HG03064 (cell line): ENCODE measurements at regions not wholly inside any gene's neighbourhood (a gene's known extent, or its start where the extent isn't known, plus 50 kb on each side); places are given as distances from the start of the nearest gene placed in this dataset.

Experiments
- ATAC-seq: cut with Tn5 transposase; IDR thresholded peaks from one replicate; pipeline ENCODE4 v1.9.1; 2021; ENCODE audit warnings: low read depth; ENCODE audit not compliant: unreplicated experiment

DNA sequence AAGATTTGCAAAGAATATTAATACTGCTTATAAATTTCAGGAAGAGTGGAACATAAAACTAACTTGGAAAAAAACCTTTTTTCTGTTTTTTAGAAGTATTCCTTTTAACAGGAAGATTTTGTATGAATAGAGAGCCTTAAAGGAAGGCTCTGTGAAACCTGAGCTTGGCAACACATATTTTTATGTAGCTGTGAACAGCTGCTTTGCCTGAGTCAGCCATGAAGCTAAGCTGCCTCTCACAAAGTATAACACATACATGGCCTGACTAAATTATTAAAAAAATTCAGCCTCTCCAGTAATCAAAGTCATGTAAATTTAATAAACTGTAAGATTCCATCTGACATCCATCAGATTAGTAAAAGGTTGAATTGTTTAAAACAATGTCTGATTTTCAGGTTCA is 547.5 kb downstream of the ELAVL2 start:
- ATAC-seq = no peak

DNA sequence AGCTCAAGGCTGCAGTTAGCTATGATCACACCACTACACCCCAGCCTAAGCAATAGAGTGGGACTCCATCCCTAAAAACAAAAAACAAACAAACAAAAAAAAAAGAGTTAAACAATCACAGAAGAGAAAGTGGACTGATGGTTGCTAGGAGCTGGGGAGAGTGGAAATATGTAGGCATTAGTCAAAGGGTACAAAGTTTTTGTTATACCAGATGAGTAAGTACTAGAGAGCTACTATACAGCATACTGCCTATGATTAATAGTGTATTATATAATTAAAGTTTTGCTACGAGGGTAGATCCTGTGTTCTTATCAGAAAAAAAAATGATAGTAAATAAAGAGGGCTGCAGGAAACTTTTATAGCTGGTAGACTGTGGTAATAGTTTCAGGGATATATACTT is 538.6 kb downstream of the ELAVL2 start:
- ATAC-seq = no peak

DNA sequence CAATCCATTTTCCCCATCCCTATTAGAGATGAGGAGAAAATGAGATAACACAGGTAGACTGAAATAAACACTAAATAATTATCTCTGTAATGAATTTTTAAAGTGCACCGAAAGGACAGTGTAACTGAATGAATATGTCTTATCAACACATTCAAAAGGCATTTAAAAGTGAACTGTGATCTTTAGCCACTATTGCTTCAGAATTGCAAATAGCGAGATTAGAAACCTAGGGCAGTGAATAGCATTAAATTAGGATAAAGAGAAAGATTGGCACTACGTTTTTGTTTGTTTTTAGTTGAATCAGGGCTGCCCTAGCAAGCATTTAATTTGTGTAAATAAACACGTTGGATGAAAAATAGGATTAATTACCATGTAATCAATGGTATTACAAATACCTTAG is 537.5 kb downstream of the ELAVL2 start:
- no peak for ATAC-seq

DNA sequence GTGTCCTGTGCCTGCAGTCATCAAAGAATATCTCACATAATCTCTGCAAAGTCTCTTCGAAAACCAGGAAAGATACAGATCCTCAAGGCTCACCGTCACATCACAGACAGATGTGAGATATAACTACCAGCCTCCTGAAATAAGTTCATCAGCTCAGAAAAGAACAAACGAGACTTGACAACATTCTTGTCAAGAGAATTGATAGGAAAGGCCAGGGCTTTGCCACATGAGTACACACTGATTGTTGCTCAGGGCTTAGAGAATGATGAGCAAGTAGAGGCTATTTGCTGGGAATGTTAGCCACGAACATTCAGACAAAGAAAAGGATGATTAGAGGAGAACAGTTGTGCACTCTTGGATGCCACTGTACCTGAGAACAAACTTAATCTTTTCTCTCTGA is 535.1 kb downstream of the ELAVL2 start:
- no peak for ATAC-seq

DNA sequence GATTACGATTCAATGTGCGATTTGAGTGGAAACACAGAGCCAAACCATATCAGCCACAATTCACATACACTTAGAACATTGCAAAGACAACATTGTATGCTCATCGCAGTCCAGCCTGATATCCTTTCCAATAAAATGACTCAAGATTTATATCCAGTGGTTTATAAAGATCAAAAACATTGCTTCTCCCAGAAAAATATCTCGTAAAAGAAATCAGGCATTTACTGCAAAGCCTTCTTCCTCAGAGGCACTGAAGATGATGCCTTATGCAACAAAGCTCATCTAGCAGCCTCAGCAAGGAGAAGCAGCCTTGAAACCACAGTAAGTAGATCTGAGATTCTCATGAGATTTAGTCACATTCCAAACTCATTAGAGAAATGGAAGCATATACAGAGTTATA is 523.8 kb downstream of the ELAVL2 start:
- no peak for ATAC-seq

DNA sequence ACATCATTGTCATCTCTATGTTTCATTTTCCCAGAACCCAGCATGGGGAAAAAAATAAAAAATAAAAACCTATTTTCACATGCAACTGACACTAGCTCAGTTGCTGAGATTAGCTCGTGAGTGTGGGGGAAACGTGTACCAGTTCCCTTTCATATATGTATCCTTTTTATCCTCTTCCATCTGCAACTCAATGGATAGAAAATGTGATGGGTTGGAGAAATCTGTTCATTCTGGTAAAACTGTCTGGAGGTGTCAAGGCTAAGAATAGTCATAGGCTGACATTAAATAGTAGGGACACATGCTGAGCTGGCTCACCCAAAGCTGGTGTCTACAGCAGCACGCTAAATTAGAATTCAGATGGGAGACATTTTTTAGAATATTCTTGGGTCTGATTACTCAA is 519.3 kb downstream of the ELAVL2 start:
- no peak for ATAC-seq

DNA sequence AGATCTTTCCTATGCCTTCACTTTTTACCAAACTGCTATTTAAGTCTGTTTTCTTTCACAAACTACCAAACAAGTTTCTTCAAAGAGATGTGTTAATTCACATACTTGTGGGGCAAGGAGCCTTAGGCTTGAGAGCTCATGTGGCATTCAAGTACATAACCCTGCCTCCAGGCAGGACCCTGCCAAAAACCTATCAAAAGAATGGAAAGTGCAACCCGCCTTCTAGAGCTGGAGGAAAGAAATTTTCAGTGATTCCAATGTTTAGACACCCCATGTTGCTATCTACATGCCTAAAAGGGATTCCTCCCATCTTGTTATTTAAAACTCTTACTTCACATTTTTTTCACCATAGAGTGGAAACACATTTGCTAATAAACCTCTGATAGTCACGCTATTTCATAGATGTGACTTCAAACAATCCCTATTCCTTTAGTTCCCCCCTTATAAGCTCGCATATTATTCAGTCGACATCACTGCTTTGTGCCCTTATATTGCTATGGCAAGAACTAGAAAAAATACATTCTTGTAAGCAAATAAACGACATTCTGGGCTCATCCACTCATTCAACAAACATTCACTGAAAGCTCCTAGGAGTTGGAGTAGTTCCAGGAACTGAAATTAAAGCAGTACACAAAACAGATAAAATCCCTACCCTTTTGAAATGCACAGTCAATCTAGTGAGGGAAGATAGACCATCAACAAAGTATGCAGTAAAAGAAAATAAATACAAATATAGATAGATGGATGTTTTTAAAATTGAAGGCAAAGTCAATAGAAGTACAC is 518.1 kb downstream of the ELAVL2 start:
- no peak for ATAC-seq

DNA sequence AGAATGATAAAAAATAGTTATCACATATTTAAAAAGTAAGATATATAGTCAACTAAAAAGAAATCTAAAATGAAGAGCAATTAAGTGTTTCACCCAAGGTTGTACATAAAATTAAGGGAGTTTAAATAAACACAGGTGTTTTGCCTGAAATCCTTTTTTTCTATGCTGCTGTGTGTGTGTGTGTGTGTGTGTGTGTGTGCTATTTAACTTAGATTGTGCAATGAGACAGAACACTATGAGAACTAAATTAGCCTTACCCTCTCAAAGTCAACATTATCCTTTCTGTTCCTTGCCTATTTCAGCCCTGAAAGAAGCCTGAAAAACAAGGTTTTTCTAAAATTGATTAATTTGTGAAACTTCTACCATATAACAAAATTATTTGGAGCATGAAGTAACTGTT is 516.2 kb downstream of the ELAVL2 start:
- no peak for ATAC-seq

DNA sequence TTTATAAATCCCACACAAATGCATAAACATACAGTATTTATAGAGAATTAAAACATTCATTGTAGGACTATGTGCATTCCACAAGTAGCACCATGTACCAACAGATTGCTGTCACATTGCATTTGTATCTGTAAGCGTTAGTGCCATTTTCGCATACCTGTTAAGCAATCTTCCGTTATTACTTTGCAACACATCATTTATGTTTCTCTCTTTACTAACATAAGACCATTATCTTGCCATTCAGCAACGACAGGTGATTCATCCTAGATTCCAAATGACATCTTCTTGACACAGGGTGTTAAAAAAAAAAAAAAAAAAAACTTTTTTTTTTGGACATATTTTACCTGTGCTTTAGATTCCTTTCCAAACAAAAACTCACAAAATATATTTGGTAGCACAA is 511.8 kb downstream of the ELAVL2 start:
- ATAC-seq = no peak

DNA sequence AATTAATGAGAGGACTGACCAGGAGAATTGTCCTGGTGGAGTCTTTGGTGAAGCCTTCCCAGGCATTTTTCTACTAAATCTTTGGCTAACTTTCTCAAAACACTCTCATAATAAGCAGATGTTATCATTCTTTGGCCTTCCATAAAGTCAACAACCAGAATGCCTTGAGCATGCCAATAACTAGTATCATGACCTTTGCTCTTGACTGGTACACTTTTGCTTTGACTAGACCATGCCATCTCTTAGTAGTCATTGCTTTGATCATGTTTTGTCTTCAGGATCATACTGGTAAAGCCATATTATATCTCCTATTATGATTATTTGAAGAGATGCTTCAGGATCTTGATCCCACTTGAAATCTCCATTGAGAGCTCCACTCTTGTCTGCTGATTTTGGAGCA is 506.9 kb downstream of the ELAVL2 start:
- no peak for ATAC-seq

DNA sequence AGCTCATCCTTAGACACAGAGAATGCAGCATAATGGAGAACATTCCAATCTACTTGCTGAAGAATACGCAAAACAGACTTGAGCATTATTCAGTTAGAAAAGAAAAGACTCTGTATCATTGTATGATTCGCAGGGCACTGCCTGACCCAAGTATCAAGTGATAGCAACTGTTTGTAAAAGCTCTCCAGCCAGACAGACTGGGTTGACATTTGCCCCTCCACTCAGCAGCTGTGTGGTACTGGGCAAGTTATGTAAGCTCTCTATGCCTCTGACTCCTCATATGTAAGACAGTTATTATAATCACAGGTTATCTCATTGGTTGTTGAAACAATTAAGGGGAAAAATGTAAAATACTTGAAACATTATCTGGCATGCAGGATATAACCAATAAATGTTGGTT is 505.0 kb downstream of the ELAVL2 start:
- no peak for ATAC-seq

DNA sequence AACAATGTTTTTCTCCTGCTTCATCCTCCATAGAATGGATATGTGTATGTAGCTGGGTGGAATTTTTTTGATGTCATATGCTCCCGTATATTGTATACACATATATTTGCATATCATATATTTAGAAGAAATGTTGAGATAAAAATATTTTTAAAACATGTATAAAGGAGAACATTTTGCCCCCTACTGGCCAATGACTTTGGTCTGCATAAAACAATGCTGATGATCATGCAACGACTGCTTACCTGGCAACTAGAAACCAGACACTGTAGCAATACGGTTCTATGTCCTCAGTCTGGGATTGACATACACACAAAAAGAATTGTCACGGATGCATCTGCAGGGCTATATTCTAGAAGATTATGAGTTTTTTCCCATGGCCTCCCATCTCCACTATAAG is 503.6 kb downstream of the ELAVL2 start:
- ATAC-seq = no peak

DNA sequence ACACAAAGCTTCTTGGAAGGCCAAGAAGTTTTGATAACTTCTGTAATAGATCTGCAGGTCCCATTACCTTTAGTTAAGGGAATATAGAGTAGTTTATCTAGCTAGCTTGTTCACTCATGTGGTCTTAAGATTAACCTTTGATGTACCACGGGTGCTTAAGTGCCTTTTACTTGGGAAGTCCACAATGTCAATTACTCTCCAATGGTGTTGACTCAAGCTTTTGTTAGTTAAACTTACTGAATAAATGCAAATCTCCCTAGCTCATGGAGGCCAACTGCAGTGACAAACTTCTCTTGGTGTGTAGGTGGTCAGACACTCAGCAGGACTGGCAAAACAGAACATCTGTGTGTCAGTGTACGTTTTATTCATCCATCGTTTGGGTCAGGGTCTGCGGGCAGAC is 501.5 kb downstream of the ELAVL2 start:
- no peak for ATAC-seq

DNA sequence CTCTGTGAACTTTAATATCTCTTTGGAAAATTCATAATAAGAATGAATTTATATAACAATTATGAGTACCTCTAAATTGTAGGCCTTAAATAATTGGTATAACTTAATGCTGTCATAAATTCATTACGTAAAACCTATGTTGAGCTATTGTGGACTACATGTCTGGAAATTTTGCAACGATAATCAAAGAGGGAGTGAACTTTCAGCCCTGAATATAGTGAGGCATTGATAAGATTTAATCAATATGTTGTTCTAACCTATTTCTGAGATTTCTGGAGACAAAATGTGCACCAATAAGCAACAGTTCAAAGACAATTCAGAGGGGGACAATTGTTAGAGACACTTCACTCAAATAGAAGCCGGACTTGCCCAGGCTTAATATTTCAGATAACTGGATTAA is 499.4 kb downstream of the ELAVL2 start:
- no peak for ATAC-seq

DNA sequence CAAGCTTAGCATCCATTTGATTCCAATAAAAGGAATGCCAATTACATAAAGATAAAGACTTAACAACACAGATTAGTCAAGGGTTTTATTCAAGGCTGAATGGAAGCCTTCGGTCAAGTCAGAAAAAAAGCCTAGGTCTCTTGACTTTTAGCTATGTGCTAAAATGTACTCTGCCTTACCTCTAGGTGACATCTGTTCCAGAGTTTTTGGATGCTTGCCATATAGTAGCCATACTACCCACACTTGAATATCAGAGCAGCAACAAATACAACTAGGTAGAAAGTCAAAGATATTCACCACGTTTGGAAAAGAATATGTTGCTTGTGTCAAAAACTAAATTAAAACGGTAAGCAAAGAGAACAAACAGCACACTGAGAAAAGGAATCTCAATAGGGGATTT is 484.7 kb downstream of the ELAVL2 start:
- no peak for ATAC-seq

DNA sequence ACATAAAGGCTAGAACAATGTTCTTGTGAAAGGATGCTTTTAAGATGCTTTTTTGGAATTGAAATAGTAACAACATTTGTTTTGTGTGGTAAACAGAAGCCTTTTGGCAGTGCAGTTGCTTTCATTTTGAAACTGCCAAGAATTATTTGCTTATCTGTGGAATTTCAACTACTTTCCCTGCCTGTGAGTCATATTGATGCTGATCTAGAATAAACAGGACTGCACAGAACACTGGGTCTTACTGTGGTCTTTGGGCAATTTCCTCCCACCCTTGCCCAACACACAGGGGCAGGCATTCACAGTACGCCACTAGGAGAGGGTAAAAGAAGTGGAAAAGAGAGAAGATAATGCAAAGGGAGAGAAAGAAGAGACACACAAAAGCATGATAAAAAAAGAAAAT is 483.7 kb downstream of the ELAVL2 start:
- no peak for ATAC-seq

DNA sequence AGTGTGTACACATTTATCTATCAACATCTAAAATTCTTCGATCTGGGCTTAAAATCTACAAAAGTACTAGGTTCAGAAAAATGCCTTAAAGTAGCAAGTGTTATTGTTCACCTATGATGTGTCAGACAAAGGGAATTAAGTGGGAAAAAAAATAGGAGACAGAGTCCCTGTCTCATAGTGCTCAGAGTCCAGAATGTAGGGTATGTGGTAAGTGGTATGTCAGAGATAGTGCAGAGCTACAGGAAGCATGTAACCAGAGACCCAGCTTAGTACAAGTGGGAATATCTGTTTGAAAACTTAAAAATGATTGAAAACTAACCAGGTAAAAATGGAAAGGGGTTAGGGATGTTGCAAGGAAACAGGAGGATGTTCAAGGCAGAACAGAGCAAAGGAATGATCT is 482.8 kb downstream of the ELAVL2 start:
- no peak for ATAC-seq

DNA sequence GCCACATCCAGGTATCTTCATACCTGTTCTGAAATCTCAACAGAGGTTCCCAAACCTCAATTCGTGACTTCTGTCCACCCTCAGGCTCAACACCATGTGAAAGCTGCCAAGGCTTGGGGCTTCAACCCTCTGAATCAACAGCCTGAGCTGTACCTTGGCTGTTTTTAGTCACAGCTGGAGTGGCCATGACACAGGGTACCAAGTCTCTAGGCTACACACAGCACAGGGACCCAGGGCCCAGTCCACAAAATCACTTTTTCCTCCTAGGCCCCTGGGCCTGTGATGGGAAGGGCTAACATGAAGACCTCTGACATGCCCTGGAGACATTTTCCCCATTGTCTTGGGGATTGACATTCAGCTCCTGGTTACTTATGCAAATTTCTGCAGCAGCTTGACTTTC is 464.9 kb downstream of the ELAVL2 start:
- ATAC-seq = no peak

DNA sequence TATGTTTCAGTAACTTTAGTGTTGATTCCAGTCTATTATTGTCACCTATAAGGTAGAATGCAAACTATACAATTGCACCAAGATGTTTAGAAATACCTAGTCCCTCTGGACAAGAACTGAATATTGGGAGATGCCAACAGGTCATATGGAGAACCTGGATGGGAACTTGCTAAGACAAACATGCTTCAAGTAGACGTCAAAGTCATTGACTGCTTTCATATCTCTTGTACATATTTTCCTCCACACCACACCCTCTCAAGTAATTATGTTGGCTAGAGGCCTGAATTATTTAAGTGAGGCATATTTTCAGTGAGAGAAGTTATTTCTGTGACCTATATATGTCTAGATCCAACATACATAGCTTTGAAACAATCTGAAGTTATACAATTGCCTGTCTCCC is 453.3 kb downstream of the ELAVL2 start:
- no peak for ATAC-seq

DNA sequence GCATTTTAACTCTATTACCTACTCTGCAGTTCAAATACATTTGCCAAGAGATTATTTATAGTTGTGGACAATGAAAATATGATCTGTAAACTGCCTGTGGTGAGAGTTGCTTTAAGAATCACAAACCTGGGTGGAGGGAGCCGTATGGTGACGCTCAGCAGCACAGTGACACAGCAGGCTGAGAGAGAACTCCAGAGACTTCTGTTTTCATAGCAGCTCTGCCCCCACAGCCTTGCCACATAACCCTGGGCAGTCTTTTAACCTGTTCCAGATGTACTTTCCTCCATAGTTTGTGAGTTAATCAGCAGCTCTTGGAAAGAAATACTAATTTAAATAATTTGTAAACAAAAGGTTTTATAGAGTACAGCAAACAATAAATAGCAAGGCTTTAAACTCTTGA is 450.5 kb downstream of the ELAVL2 start:
- no peak for ATAC-seq

DNA sequence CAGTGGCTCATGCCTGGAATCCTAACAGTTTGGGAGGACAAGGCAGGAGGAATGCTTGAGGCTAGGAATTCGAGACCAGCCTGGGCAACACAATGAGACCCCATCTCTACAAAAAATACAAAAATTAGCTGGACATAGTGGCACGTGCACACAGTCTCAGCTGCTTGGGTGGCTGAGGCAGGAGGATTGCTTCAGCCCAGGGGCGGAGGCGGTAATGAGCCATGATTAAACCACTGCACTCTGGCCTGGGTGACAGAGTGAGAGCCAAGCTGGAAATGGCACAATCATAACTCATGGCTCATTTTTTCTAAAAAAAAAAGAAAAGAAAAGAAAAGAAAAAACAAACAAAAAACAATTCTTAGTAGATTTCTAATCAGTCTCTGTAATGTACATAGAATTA is 446.2 kb downstream of the ELAVL2 start:
- no peak for ATAC-seq

DNA sequence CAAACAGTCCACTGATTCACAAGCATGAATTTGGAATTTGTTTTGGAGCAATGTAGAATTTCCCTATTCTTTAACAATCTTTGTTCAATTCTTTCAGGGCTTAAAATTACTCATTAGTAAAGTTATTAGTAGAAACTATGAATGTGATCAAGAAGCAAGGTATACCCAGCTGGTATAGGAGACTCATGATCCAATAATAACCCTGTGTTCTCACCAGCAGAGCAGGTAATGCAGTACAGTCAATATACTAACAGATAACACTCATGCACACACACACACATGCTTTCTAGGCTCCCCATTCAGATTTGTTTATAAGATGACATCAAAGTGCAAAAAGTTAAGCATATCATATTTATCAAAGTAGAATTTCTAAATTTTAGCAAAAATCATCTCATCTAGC is 445.2 kb downstream of the ELAVL2 start:
- no peak for ATAC-seq

DNA sequence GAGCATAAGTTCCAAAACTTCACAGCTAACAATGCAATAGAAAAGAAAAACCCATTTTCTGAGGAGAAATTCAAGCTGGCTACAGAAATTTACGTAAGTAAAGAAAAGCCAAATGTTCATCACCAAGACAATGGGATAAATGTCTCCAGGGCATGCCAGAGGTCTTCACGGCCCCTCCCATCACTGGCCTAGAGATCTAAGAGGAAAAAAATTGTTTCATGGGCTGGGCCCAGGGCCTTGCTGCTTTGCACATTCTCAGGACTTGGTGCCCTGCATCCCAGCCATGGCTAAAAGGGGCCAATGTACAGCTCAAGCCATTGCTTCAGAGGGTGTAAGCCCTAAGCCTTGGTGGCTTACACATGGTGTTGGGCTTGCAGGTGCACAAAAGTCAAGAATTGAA is 443.6 kb downstream of the ELAVL2 start:
- no peak for ATAC-seq
